ENCODE measurements at regions not wholly inside any gene's neighbourhood (a gene's known extent, or its start where the extent isn't known, plus 50 kb on each side); places are given as distances from the start of the nearest gene placed in this dataset.

DNA sequence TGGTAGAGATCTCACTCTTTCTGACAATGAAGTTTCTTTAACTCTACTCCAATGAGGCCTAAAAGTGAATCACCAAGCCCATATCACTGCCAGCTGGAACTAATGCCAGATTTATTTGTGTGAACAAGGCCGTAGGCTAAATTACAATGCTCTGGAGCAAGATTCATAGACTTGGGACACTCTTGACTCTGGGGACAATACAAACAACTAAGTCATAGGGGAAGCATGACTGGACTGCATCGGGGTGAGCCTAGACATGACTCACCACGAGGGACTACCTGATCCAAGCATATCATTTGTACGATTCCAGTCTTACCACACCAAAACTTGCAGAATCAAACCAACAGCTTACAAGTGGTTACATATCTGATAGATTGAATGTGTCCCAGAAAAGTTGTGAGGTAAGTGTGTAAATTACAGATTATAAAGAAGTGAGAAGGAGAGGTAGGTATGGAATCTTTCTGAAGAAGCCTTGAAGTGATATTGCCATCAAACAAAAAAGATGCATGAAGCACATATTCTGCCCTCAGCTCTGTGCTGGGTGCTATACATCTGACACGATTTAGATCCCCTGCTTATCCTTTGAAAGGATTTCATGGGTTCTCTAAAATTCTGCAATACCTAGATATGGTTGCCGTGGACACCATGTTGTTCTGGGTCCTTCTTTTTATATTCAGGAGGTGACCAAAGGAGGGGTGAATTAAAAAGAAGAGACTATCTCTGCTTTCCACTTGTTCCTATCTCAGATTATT, 199.3 kb upstream of the PDE4D start:
- no peak for TF ChIP-seq POLR2A (IDR thresholded peaks at IDR 0.05; ENCODE audit: low read length)
- no peak for TF ChIP-seq GATA1 (IDR thresholded peaks at IDR 0.05; ENCODE audit: low read depth, low read length)

All from erythroblast (primary cell).